ENCODE measurements at regions not wholly inside any gene's neighbourhood (a gene's known extent, or its start where the extent isn't known, plus 50 kb on each side); places are given as distances from the start of the nearest gene placed in this dataset.
"Not testable (repeated sequence)": the region's sequence is repeated elsewhere in the genome, so short reads cannot be mapped to it uniquely, and the experiment has no call there.

DNA sequence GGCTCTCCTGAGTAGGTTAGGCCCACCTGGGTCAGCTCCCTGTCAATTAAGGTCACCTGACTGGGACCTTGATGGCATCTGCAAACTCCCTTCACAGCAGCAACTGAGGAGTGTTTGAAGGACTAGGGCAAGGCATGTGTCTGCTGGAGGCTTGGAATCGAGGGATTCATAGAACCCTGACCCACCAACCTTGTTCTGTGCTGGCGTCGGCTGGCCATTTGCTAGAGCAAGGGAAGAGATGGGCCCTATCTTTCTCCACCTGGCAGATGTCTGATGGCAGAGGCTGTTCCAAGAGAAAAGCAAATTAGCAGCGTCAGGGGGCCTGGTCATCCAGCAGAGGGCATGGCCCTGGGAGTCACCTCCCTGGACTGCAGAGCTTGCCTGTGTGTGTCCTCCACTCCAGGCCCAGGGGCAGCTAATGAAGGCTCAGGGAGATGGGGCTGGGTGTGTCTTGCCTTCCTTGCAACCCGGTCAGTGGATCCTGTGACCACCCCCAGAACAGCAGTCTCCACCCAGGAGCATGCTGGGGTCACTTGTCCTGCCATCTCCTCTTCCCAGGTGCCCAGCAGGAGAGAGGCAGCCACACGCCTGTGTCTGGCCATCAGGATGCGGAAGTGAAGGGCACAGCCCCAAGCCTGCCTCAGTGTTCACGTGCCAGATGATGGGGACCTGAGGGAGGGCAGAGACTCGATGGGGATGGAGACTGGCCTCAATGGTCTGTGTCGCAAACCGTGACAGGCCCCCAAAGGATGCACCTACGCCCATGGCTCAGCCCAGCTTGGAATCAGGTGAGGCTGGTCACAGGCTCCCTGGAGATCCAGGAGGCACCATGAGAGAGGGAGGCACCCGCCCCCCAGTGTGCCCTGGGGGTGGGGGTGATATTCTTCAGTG is 53.9 kb downstream of the BARX1 start:
- no peak for DNase-seq

DNA sequence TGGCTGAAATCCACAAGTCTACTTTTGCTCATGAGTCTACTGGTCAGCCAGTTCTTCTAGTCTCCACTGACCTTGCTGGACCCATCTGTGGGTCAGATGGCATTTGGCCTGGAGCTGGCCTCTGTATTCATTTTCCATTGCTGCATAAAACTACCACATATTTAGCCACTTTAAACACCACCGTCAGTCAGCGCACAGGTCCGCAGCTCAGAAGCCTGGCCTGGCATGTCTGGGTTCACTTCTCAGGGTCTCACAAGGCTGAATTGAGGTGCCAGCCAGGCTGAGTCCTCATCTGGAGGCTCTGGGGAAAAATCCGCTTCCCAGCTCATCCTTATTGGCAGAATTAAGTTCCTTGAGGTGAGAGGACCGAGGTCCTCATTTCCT is 54.7 kb downstream of the BARX1 start:
- DNase-seq, result no peak

DNA sequence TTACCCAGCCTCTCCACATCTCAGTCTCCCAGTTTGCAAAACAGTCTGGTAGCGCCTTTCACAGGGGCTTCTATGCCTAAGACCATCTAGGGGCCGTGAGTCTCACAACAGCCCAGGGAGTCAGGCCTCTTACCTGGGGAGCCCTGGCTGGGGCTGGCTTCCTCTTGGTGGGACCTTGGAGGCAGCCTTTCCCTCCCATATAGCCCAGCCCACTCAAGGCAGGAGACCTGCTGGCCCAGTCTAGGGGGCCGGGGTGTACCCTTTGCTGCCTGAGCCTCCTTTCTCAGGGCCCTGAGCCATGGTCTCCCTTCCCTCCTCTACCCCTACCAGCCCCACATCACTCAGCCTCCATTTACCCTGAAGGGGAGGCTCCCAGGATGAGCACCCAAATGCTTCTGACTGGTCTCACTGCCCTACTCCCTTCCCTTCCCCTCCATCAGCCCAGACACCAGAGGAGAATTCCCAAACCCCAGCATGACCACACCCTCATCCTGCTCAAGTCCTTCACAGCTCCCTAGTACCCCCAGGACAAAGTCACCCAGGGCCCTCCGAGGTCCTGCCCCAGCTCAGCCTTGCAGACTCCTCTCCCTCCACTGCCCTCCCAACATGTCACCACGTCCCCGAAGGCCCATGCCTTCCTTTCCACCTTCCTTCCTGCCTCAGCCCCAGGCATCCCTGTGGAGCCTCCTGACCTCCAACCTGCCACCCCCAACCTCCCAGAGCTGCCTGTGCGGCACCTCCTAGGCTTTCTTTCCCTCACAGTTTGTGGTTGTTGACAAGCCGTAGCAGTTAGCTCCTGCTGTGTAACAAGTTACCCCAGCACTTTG is 55.3 kb downstream of the BARX1 start:
- no peak for DNase-seq

DNA sequence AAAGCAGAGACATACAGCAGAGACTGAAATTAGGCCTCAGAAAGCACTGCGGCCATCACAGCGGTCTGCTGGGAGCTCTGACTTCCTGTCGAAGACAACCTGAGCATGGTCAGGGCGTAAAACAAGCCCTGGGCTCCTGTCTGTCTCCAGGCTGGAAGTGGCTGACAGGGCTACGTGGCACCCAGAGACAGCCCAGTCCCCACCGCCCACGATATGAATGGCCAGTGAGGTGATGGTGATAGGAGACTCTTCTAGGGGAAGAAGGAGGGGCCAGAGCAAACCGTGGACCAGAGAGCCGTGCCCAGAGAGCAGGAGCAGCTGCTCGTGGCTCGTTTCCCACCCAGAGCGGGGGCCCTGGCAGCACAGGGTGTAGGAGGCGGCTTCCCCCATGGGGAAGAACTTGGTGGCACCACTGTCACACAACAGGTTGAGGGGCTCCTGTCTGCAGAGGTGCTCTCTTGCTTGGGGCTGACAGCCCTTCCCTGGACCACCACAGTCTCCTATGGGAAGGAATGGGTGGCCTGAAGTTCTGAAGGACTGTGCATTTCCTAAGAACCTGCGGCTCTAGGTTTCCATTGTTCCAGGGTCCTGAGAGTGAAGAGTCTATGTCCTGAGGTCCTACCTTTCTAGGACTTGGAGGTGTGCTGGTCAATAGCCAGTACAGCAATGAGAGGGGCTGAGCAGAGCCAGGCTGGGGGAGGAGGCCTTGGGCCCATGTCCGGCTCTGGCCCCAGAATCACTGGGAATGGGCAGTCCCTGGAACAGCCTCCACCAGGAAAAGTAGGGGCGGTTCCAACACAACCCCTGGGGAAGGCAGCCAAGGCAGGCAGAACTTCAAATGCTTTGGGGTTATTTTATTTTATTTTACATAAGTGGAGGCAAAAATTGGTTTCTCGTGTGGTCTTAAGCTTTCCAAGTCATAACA is 56.4 kb downstream of the BARX1 start:
- DNase-seq, result no peak

DNA sequence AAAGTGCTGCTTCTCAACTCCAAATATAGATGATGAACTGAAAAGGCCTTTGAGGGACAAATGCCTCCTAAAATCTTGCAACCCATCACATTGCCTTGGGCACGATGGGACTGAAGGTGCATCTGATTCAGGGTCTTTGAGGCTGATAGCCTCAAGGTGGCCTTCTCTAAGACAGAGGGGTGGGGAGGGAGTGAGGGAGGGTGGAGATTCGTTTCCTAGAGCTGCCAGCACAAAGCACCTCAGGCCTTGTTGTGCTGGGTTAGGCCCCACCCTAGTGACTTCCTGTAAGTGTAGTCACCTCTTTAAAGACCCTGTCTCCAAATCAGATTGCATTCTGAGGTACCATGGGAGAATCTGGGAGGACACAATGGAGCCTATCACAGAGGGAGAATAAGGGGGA is 57.1 kb downstream of the BARX1 start:
- peak; percentile 18 for DNase-seq

DNA sequence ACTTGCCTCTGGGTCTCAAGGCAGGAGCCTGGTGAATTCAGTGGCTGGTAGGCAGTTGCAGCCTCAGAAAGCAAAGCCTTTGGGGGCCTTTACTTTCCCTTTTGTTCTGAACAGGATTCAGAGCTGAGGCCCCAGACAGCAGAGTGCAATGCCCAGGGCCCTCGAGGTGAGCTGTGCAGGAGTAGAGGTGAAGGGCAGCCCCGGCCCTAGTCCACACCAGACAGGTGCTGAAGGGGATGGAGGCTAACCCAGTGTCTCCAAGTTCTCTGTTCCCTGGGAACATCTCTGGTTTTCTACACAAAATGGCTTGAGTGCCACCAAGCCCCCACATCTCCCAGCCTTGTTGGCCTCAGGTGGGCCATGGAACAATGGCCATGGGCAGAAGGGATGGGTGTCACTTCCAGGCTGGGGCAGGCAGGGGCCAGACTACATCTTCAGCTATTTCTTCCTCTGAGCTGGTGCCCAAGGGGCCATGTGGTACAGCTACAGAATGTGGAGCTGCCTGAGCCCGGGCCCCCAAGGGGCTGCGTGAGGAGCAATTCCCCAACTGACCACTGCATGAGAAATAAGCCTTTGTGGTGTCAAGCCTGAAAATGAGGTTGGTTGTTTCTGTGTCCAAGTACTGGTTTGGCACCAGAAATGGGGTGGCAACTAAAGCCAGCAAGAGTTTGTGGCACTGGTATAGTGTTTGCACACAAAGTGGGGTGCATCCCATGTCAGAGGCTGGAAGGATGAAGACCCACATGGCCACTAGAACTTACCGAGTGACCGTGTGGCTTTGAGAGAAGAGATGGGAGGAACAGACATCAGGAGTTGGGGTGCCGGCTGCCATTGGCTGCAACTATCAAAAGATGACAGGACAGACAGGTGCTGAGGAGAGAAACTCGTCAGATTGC is 57.8 kb downstream of the BARX1 start:
- DNase-seq, result no peak

DNA sequence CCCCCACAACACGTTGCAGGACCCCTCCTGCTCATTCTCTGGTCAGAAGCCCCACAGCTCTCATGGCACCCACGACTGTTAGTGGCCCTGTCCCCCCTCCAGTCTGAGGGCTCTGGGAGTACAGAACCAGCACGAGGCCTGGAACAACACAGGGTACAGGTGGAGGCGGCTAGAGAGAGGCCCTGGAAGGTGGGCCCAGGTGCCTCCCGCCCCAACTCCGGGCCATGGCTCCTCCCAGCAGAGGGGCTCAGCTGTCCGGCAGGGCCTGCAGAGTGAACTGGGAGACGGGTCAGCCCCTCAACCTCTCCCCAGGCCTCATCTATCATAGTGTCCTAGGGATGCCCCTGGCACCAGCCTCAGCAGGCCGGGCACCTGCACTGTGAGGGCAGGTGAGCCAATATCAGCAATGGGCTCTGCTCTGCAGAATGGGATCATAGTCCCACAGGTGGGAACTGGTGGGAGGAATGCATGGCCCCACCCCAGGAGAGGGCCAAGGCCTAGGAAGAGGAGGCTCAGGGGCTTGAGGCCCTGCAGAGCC is 58.6 kb downstream of the BARX1 start:
- no peak for DNase-seq

DNA sequence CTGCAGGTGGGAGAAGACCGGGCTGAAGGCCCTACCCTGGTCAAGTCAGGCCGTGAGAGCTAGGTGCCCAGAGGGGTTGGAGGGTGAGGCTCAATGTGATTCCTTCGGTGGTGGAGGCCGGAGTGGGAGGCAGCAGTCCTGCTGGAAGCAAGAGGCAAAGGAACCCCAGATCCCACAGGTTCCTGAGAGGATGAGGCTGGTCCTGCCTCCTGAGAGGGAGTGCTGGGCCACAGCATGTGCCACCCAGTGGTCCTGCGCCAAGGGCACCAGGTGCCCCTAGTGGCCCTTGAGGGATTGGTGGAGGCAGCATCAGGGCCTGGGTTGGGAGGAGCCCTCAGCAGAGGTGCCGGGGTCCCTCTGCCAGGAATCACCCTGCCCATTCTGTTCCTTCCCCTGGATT is 59.1 kb downstream of the BARX1 start:
- no peak for DNase-seq

DNA sequence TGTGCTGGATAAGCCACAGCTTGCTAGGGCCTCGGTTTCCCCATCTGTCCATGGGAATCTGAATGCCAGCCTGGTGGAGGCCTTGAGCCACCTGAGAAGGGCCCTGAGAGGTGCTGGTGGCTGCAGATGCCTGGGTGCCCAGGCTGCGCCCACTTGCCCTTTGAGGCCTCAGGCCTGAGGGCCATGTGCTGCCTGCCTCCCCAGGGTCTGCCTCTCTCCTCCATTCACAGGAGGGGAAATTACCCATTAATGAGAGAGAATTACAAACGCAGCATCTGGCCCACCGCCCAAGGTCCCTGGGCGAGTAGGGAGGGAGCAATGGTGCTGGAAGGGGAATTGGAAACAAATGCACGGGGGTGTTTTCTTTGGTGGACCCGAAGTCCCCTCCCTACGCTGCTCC is 59.6 kb downstream of the BARX1 start:
- no peak for DNase-seq

DNA sequence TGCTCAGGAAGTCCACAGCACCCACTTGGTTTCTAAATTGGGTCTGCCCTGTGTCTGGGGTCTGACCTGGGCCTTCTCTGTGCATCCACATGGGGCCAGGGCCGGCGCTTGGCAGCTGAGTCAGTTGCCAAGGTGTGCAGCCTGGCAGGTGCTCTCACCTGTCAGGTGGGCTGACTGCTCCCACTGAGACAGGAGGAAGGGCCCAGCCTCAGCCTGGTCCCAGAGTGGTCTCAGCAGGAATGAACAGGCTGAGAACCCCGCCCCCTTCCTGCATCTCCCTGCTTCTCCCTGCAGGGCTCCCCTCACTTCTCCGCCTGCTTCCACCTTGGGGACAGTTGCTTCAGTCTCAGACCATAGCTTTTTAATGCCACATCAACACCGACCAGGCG is 60.5 kb downstream of the BARX1 start:
- DNase-seq, result no peak

DNA sequence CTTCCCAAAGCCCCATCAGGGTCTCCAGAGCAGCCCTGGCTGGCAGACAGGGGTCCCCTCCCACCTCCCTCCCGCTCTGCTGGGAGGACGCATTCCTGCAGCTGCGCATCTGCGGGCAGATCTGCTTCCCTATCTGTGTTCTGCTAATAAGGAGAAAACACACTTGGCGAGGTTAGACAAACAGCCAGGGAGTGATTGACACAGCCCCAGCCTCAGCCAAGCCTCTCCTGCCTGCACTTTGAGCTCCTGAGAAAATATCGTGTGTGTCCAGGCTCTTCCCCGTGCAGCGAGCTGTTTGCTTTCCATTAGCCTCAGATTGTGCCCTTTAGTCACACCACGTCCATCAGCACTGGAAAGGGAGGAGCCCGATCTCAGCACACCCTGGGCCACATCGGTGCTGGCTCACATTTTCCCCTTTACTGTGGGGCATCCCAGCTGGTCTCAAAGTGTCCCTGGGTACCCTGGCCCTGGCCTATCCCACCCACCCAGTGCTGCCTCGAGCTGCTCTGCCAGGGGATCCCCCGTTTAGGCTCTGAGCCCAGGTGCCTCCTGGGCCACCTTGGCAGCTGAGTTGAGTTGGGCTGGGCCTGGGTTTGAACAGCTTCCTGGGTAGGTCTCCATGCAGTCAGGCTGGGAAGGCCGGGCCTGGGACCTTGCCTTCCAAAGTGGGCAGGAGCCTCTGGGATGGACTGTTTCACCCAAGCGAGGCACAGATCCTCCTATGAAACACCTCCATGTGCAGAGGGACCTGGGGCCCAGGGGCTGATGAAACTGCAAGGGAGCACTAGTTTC is 61.1 kb downstream of the BARX1 start:
- DNase-seq, result no peak

DNA sequence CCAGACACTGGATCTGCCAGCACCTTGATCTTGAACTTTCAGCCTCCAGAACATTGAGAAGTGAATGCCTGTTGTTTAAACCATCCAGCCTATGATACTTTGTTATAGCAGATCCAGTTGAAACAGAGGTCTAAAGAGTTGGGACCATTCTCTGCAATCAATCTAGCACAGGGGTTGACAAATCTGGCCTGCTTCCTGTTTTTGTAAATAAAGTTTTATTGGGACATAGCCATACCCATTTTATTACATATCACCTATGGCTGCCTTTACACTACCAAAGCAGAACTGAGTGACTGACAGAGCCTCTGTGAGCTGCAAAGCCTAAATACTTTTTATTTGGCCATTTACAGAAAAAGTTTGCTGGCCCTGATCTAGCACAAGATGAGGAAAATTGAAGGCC is 62.0 kb downstream of the BARX1 start:
- DNase-seq, result no peak

DNA sequence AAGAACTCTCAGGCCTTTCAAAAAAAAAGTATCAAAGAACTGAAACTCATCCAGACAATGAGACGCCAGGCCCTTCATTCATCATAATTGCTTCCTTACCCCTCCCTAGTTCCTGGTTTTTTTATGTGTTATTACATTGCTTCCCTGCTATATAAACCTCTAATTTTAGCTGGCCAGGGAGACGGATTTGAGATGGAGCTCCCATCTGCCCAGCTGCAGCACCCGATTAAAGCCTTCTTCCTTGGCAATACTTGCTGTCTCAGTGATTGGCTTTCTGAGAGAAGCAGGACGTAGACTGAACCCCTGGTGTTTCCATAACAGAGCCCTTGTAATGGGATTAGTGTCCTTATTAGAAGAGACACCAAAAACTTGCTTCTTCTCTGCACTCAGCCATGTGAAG is 62.4 kb downstream of the BARX1 start:
- DNase-seq, result no peak

DNA sequence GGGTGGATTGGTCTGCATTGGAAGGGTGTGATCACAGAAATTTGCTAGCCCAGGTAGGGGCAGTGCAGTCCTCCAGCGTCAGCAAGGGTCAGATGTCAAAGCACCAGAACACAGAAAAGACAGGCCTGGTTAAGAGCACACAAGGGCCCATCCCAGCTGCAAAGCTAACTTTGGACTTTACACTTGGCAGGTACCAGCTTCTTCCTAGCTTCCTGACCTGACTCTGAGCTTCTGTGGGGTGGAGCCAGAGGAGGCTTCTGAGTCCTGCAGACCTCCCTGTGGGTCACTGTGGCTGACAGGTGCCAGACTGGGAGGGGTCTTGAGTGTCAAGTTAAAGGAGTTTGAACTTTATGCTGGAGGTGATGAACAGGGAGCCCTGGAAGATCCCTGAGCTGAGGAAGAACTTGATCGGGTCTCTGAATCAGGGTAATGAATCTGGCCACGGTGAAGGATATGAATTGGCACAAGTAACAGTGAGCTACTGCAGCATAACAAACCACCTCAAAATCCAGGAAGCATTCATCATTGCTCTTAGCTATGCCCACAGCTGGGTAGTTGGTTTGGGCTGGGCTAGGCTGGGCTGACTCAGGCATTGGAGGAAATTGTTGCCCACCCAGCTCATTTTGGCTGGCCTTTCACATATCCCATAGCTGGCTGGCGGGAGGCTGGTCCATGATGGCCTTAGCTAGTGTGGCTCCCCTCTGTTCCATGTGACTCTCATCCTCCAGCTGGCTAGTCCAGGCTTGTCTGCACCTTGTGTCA is 63.4 kb downstream of the BARX1 start:
- no peak for DNase-seq

DNA sequence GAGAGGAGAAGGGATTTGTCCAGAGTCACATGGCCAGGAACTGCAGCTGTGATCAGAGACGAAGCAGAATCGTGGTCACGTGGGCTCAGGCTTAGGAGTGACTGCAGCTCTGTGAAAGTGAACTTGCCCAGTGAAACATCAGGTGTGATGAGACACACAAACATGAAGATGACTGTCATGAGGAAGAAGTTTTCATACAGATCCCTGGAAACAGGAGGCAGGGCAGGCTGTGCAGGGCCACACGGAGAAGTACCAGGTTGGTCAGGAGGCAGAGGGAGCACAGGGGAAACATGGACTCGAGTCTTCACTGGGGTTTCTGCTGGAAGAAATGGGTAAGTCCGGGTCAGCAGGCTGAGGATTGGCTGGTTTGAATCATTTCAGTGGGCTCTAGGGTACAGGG is 64.1 kb downstream of the BARX1 start:
- no peak for DNase-seq

DNA sequence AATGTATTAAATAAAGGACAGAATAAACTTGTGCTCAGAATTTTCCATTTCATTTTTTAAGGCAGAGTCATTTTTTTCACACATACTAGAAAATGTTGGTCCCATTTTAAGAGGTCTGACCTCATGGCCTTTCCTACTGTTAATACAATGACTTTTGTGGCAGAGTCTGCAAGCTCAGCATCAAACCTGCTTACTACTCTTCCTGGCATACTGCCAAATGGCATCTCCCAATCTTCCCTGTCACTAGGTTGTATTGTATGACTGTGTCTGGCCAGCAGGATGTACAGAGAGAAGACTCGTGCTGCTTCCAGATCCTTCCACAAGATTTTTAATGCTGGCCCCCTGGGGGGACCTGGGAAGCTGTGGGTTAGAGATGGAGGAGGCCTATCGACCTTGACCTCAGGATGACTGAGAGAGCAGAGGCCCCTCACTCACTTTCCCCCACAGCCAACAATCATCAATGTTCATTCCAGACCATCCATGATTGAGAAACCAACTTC is 64.7 kb downstream of the BARX1 start:
- DNase-seq, result no peak

DNA sequence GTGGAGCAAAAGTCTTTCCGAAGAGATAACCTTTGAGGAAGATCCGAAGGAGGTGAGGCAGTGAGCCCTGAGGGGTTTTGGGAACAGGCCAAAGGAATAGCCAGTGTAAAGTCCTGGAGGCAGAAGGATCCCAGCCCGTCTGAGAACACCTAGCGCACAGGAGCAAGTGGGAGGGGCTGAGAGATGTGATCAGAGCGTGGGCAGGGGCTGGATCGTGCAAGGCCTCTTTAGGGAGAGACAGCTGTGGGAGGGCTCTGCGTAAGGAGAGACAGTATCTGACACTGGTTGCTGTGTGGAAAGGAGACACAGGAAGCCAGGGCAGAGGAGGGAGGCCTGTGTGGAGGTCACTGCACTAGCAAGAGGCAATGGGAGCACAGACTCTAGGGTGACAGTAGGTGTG is 68.2 kb downstream of the BARX1 start:
- DNase-seq, result no peak

DNA sequence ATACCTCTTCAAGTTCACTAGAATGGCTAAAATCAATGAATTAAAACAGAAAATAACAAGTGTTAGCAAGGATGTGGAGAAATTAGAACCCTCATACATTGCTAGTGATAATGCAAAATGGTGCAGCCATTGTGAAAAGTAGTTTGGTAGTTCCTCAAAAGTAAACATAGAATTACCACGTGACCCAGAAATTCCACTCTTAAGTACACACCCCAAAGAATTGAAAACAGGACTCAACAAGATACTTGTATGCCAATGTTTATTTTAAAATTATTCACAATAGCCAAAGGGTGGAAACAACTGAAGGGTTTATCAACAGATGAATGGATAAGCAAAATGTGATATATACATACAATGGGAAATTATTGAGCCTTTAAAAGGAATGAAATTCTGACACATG is 70.3 kb downstream of the BARX1 start:
- DNase-seq, result no peak

DNA sequence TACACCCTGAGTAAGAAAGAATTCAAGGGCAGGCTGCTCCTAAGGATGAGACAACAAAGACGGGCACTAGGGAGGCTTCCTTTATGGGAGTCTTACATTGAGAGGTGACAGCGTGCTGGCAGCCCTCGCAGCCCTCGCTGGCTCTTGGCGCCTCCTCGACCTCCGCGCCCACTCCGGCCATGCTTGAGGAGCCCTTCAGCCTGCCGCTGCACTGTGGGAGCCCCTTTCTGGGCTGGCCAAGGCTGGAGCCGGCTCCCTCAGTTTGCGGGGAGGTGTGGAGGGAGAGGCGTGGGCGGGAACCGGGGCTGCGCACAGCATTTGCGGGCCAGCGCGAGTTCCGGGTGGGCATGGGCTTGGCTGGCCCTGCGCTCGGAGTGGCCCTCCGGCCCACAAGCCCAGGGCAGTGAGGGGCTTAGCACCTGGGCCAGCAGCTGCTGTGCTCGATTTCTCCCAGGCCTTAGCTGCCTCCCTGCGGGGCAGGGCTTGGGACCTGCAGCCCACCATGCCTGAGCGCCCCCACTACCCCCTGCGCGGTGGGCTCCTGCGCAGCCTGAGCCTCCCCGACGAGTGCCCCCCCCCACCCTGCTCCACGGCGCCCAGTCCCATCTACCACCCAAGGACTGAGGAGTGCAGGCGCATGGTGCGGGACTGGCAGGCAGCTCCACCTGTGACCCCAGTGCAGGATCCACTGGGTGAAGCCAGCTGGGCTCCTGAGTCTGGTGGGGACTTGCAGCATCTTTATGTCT is 75.3 kb downstream of the BARX1 start:
- not testable (repeated sequence) for DNase-seq

All from CD4-positive, alpha-beta T cell treated with Interleukin-17A for 1 hour (primary cell).